ENCODE measurements at regions not wholly inside any gene's neighbourhood (a gene's known extent, or its start where the extent isn't known, plus 50 kb on each side); places are given as distances from the start of the nearest gene placed in this dataset.

DNA sequence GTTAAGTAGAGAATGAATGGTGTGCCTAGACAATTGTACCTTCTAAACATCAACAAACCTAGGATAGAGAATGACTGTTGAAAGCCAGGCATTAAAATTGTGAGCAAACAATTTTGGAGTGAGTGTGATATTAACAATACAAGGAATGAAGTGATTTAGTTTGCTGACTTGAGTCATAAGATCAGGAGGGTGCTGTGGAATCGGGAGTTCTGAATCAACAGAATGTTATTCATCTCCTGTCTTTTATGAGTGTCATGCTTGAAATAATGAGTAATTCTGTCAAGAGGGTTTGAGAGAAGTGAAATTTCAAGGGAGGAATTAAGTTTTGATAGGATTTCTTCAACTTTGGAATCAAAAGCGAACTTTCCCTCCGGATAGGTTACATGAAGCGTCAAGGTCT, 214.4 kb upstream of the DSEL start:
- TF ChIP-seq, protein P1, sequence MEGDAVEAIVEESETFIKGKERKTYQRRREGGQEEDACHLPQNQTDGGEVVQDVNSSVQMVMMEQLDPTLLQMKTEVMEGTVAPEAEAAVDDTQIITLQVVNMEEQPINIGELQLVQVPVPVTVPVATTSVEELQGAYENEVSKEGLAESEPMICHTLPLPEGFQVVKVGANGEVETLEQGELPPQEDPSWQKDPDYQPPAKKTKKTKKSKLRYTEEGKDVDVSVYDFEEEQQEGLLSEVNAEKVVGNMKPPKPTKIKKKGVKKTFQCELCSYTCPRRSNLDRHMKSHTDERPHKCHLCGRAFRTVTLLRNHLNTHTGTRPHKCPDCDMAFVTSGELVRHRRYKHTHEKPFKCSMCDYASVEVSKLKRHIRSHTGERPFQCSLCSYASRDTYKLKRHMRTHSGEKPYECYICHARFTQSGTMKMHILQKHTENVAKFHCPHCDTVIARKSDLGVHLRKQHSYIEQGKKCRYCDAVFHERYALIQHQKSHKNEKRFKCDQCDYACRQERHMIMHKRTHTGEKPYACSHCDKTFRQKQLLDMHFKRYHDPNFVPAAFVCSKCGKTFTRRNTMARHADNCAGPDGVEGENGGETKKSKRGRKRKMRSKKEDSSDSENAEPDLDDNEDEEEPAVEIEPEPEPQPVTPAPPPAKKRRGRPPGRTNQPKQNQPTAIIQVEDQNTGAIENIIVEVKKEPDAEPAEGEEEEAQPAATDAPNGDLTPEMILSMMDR (IDR thresholded peaks at IDR 0.05), result no peak
- no peak for TF ChIP-seq POLR2AphosphoS5 (IDR thresholded peaks at IDR 0.05; ENCODE audit: low read depth, low read length)
